ENCODE measurements at regions not wholly inside any gene's neighbourhood (a gene's known extent, or its start where the extent isn't known, plus 50 kb on each side); places are given as distances from the start of the nearest gene placed in this dataset.

GRCh38 chr10:78813526-78813925 is 255.2 kb upstream of the ZMIZ1 start:
- Histone ChIP-seq H3K9me3 (ENCODE audit: insufficient read depth, low read depth, low read length) (peaks cover 2% of the 10 kb centered on the region; the same call in 1 of the 2 replicates), H3K27me3 (ENCODE audit: insufficient read depth, low read length) (no peaks in the 10 kb centered on the region), H3K4me3 (ENCODE audit: low read length) (no peak overlapping the region), H3K4me1 (ENCODE audit: insufficient read depth, low read length) (peaks cover 14% of the 10 kb centered on the region), H3K9ac (ENCODE audit: low read depth, low read length) (no peak overlapping the region), H3K36me3 (ENCODE audit: insufficient read depth, low read length) (no peaks in the 10 kb centered on the region), H3K27ac (ENCODE audit: low read depth, low read length) (no peak overlapping the region)
- WGBS: 94% methylated on average over 1 of the region's 1 CpG

- WGBS: 89% methylated on average over 6 of the region's 6 CpGs
- no peaks in the 10 kb centered on the region for H3K36me3 ChIP-seq (ENCODE audit: insufficient read depth, low read length)
- no peaks in the 10 kb centered on the region for H3K27me3 ChIP-seq (ENCODE audit: insufficient read depth, low read length)
- peaks cover 2% of the 10 kb centered on the region; the same call in 1 of the 2 replicates for H3K9me3 ChIP-seq (ENCODE audit: insufficient read depth, low read depth, low read length)
- H3K4me1 ChIP-seq (ENCODE audit: insufficient read depth, low read length): peaks cover 17% of the 10 kb centered on the region
- H3K4me3 ChIP-seq (ENCODE audit: low read length): no peak overlapping the region
- no peak overlapping the region for H3K27ac ChIP-seq (ENCODE audit: low read depth, low read length)
- no peak overlapping the region for H3K9ac ChIP-seq (ENCODE audit: low read depth, low read length)
Observed at GRCh38 chr10:78813998-78814399, 254.8 kb upstream of the ZMIZ1 start.

- no peak overlapping the region for H3K9ac ChIP-seq (ENCODE audit: low read depth, low read length)
- H3K9me3 ChIP-seq (ENCODE audit: insufficient read depth, low read depth, low read length): peaks cover 2% of the 10 kb centered on the region; the same call in 1 of the 2 replicates
- no peak overlapping the region for H3K27ac ChIP-seq (ENCODE audit: low read depth, low read length)
- 97% methylated on average over 3 of the region's 3 CpGs for WGBS
- peaks cover 17% of the 10 kb centered on the region for H3K4me1 ChIP-seq (ENCODE audit: insufficient read depth, low read length)
- no peaks in the 10 kb centered on the region for H3K27me3 ChIP-seq (ENCODE audit: insufficient read depth, low read length)
- H3K4me3 ChIP-seq (ENCODE audit: low read length): no peak overlapping the region
- H3K36me3 ChIP-seq (ENCODE audit: insufficient read depth, low read length): no peaks in the 10 kb centered on the region
Observed at GRCh38 chr10:78814407-78814806, 254.4 kb upstream of the ZMIZ1 start.

GRCh38 chr10:78815702-78816334 is 252.9 kb upstream of the ZMIZ1 start:
- Histone ChIP-seq H3K4me1 (ENCODE audit: insufficient read depth, low read length) (peaks cover 17% of the 10 kb centered on the region), H3K27ac (ENCODE audit: low read depth, low read length) (no peak overlapping the region), H3K9me3 (ENCODE audit: insufficient read depth, low read depth, low read length) (peaks cover 2% of the 10 kb centered on the region; the same call in 1 of the 2 replicates), H3K4me3 (ENCODE audit: low read length) (no peak overlapping the region), H3K36me3 (ENCODE audit: insufficient read depth, low read length) (no peaks in the 10 kb centered on the region), H3K27me3 (ENCODE audit: insufficient read depth, low read length) (no peaks in the 10 kb centered on the region), H3K9ac (ENCODE audit: low read depth, low read length) (no peak overlapping the region)
- WGBS: 81% methylated on average over 2 of the region's 2 CpGs

- no peak overlapping the region for H3K9ac ChIP-seq (ENCODE audit: low read depth, low read length)
- H3K36me3 ChIP-seq (ENCODE audit: insufficient read depth, low read length): no peaks in the 10 kb centered on the region
- 79% methylated on average over 3 of the region's 3 CpGs for WGBS
- no peaks in the 10 kb centered on the region for H3K27me3 ChIP-seq (ENCODE audit: insufficient read depth, low read length)
- H3K27ac ChIP-seq (ENCODE audit: low read depth, low read length): no peak overlapping the region
- peaks cover 17% of the 10 kb centered on the region for H3K4me1 ChIP-seq (ENCODE audit: insufficient read depth, low read length)
- H3K4me3 ChIP-seq (ENCODE audit: low read length): no peak overlapping the region
- H3K9me3 ChIP-seq (ENCODE audit: insufficient read depth, low read depth, low read length): no peaks in the 10 kb centered on the region
Observed at GRCh38 chr10:78817361-78817760, 251.4 kb upstream of the ZMIZ1 start.

GRCh38 chr10:78817804-78818203 is 251.0 kb upstream of the ZMIZ1 start:
- Histone ChIP-seq H3K36me3 (ENCODE audit: insufficient read depth, low read length) (no peaks in the 10 kb centered on the region), H3K9me3 (ENCODE audit: insufficient read depth, low read depth, low read length) (no peaks in the 10 kb centered on the region), H3K9ac (ENCODE audit: low read depth, low read length) (no peak overlapping the region), H3K4me3 (ENCODE audit: low read length) (no peak overlapping the region), H3K4me1 (ENCODE audit: insufficient read depth, low read length) (peaks cover 17% of the 10 kb centered on the region), H3K27me3 (ENCODE audit: insufficient read depth, low read length) (no peaks in the 10 kb centered on the region), H3K27ac (ENCODE audit: low read depth, low read length) (no peak overlapping the region)
- 54% methylated on average over 3 of the region's 3 CpGs for WGBS

- Histone ChIP-seq H3K36me3 (ENCODE audit: insufficient read depth, low read length) (no peaks in the 10 kb centered on the region), H3K27me3 (ENCODE audit: insufficient read depth, low read length) (no peaks in the 10 kb centered on the region), H3K9me3 (ENCODE audit: insufficient read depth, low read depth, low read length) (no peaks in the 10 kb centered on the region), H3K27ac (ENCODE audit: low read depth, low read length) (no peak overlapping the region), H3K4me3 (ENCODE audit: low read length) (no peak overlapping the region), H3K4me1 (ENCODE audit: insufficient read depth, low read length) (peaks cover 17% of the 10 kb centered on the region), H3K9ac (ENCODE audit: low read depth, low read length) (no peak overlapping the region)
- 91% methylated on average over 7 of the region's 7 CpGs for WGBS
Observed at GRCh38 chr10:78819361-78820006, 249.3 kb upstream of the ZMIZ1 start.

- 97% methylated on average over 2 of the region's 2 CpGs for WGBS
- H3K4me1 ChIP-seq (ENCODE audit: insufficient read depth, low read length): peaks cover 17% of the 10 kb centered on the region
- H3K4me3 ChIP-seq (ENCODE audit: low read length): no peak overlapping the region
- H3K27ac ChIP-seq (ENCODE audit: low read depth, low read length): no peak overlapping the region
- no peak overlapping the region for H3K9ac ChIP-seq (ENCODE audit: low read depth, low read length)
- no peaks in the 10 kb centered on the region for H3K36me3 ChIP-seq (ENCODE audit: insufficient read depth, low read length)
- no peaks in the 10 kb centered on the region for H3K9me3 ChIP-seq (ENCODE audit: insufficient read depth, low read depth, low read length)
- no peaks in the 10 kb centered on the region for H3K27me3 ChIP-seq (ENCODE audit: insufficient read depth, low read length)
Observed at GRCh38 chr10:78820007-78820362, 248.8 kb upstream of the ZMIZ1 start.

GRCh38 chr10:78821052-78821451 is 247.7 kb upstream of the ZMIZ1 start:
- Histone ChIP-seq H3K27ac (ENCODE audit: low read depth, low read length) (no peak overlapping the region), H3K4me1 (ENCODE audit: insufficient read depth, low read length) (peaks cover 17% of the 10 kb centered on the region), H3K9ac (ENCODE audit: low read depth, low read length) (no peak overlapping the region), H3K4me3 (ENCODE audit: low read length) (no peak overlapping the region), H3K27me3 (ENCODE audit: insufficient read depth, low read length) (no peaks in the 10 kb centered on the region), H3K36me3 (ENCODE audit: insufficient read depth, low read length) (no peaks in the 10 kb centered on the region), H3K9me3 (ENCODE audit: insufficient read depth, low read depth, low read length) (no peaks in the 10 kb centered on the region)
- WGBS: 88% methylated on average over 4 of the region's 4 CpGs

GRCh38 chr10:78828647-78829539 is 239.9 kb upstream of the ZMIZ1 start:
- 94% methylated on average over 23 of the region's 24 CpGs for WGBS
- H3K4me3 ChIP-seq (ENCODE audit: low read length): no peak overlapping the region
- peaks cover 12% of the 10 kb centered on the region; the same call in 1 of the 2 replicates for H3K9me3 ChIP-seq (ENCODE audit: insufficient read depth, low read depth, low read length)
- no peaks in the 10 kb centered on the region for H3K36me3 ChIP-seq (ENCODE audit: insufficient read depth, low read length)
- H3K4me1 ChIP-seq (ENCODE audit: insufficient read depth, low read length): peaks cover 5% of the 10 kb centered on the region; the same call in 1 of the 2 replicates
- no peaks in the 10 kb centered on the region for H3K27me3 ChIP-seq (ENCODE audit: insufficient read depth, low read length)
- H3K27ac ChIP-seq (ENCODE audit: low read depth, low read length): no peak overlapping the region
- no peak overlapping the region for H3K9ac ChIP-seq (ENCODE audit: low read depth, low read length)

GRCh38 chr10:78829565-78829964 is 239.2 kb upstream of the ZMIZ1 start:
- Histone ChIP-seq H3K4me3 (ENCODE audit: low read length) (no peak overlapping the region), H3K27ac (ENCODE audit: low read depth, low read length) (no peak overlapping the region), H3K4me1 (ENCODE audit: insufficient read depth, low read length) (peaks cover 5% of the 10 kb centered on the region; the same call in 1 of the 2 replicates), H3K27me3 (ENCODE audit: insufficient read depth, low read length) (no peaks in the 10 kb centered on the region), H3K36me3 (ENCODE audit: insufficient read depth, low read length) (no peaks in the 10 kb centered on the region), H3K9ac (ENCODE audit: low read depth, low read length) (no peak overlapping the region), H3K9me3 (ENCODE audit: insufficient read depth, low read depth, low read length) (peaks cover 17% of the 10 kb centered on the region; the same call in 1 of the 2 replicates)
- WGBS: 78% methylated on average over 9 of the region's 9 CpGs

All from HUES64 (cell line).